HFF-Myc (cell line): ENCODE measurements at regions not wholly inside any gene's neighbourhood (a gene's known extent, or its start where the extent isn't known, plus 50 kb on each side); places are given as distances from the start of the nearest gene placed in this dataset.

Experiments used
- DNase-seq: peaks from one replicate; pipeline ENCODE4 v3.0.0-alpha.2; 2011; ENCODE audit warnings: low read depth; ENCODE audit errors: extremely low read depth
- H3K4me3 ChIP-seq: replicated peaks from 2 replicates; pipeline ENCODE4 v1.5.1; 2011; ENCODE audit warnings: low read depth, mild to moderate bottlenecking, control low read depth, low read length
- CTCF ChIP-seq: IDR thresholded peaks from 2 replicates; pipeline ENCODE4 v1.5.1; 2012; ENCODE audit warnings: mild to moderate bottlenecking, low read depth, low read length, control low read depth; ENCODE audit errors: missing control alignments

- peak; percentile 35 for DNase-seq
- no peak for TF ChIP-seq CTCF
These were observed 337.4 kb upstream of the GRIA1 start for GRCh38 chr5:153153086-153153485.

GRCh38 chr5:153157156-153157555, 333.3 kb upstream of the GRIA1 start:
- no peak overlapping the region for H3K4me3 ChIP-seq
- peak; percentile 29 for DNase-seq
- TF ChIP-seq CTCF, result no peak

More at GRCh38 chr5:153153086-153153485, 337.4 kb upstream of the GRIA1 start:
- no peak overlapping the region for H3K4me3 ChIP-seq

GRCh38 chr5:153158608-153159007, 331.9 kb upstream of the GRIA1 start:
- TF ChIP-seq CTCF, result no peak
- no peak for DNase-seq
- H3K4me3 ChIP-seq, result no peak overlapping the region

- H3K4me3 ChIP-seq, result no peak overlapping the region
- no peak for TF ChIP-seq CTCF
- DNase-seq, result no peak
These were observed 330.9 kb upstream of the GRIA1 start for GRCh38 chr5:153159616-153160015.

- no peak for TF ChIP-seq CTCF
- H3K4me3 ChIP-seq, result no peak overlapping the region
- DNase-seq, result no peak
These were observed 322.2 kb upstream of the GRIA1 start for GRCh38 chr5:153168241-153168640.

GRCh38 chr5:153187503-153187902, 303.0 kb upstream of the GRIA1 start:
- TF ChIP-seq CTCF, result no peak
- DNase-seq, result no peak
- no peak overlapping the region for H3K4me3 ChIP-seq

GRCh38 chr5:153206361-153206760, 284.1 kb upstream of the GRIA1 start:
- DNase-seq, result no peak
- TF ChIP-seq CTCF, result no peak
- H3K4me3 ChIP-seq, result no peak overlapping the region
